ENCODE measurements at regions not wholly inside any gene's neighbourhood (a gene's known extent, or its start where the extent isn't known, plus 50 kb on each side); places are given as distances from the start of the nearest gene placed in this dataset.

- H3K9me3 Mint-ChIP-seq (ENCODE audit: low read depth) = peaks cover 3% of the 10 kb centered on the region
- DNase-seq (ENCODE audit: low spot score, unreplicated experiment) = no peak
- TF ChIP-seq, protein P1, sequence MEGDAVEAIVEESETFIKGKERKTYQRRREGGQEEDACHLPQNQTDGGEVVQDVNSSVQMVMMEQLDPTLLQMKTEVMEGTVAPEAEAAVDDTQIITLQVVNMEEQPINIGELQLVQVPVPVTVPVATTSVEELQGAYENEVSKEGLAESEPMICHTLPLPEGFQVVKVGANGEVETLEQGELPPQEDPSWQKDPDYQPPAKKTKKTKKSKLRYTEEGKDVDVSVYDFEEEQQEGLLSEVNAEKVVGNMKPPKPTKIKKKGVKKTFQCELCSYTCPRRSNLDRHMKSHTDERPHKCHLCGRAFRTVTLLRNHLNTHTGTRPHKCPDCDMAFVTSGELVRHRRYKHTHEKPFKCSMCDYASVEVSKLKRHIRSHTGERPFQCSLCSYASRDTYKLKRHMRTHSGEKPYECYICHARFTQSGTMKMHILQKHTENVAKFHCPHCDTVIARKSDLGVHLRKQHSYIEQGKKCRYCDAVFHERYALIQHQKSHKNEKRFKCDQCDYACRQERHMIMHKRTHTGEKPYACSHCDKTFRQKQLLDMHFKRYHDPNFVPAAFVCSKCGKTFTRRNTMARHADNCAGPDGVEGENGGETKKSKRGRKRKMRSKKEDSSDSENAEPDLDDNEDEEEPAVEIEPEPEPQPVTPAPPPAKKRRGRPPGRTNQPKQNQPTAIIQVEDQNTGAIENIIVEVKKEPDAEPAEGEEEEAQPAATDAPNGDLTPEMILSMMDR (IDR thresholded peaks at IDR 0.05; ENCODE audit: unreplicated experiment) = no peak
- peaks cover 1% of the 10 kb centered on the region for H3K4me1 Mint-ChIP-seq (ENCODE audit: low read depth)
- H3K27ac Mint-ChIP-seq = no peak overlapping the region
- no peaks in the 10 kb centered on the region for H3K27me3 Mint-ChIP-seq
- H3K36me3 Mint-ChIP-seq (ENCODE audit: insufficient read depth) = no peaks in the 10 kb centered on the region
- H3K4me3 Mint-ChIP-seq (ENCODE audit: low read depth) = no peak overlapping the region
Measured at GRCh38 chrX:43467608-43468234, 188.4 kb upstream of the MAOA start.

- no peak overlapping the region for H3K27ac Mint-ChIP-seq
- H3K4me3 Mint-ChIP-seq (ENCODE audit: low read depth) = no peak overlapping the region
- TF ChIP-seq, protein P1 (IDR thresholded peaks at IDR 0.05; ENCODE audit: unreplicated experiment) = no peak
Measured at GRCh38 chrX:43469391-43470054, 186.6 kb upstream of the MAOA start.

GRCh38 chrX:43474321-43474720 lies 181.8 kb upstream of the MAOA start:
- TF ChIP-seq, protein P1 (IDR thresholded peaks at IDR 0.05; ENCODE audit: unreplicated experiment) = no peak
- no peak overlapping the region for H3K4me3 Mint-ChIP-seq (ENCODE audit: low read depth)
- no peaks in the 10 kb centered on the region for H3K27me3 Mint-ChIP-seq
- peaks cover 3% of the 10 kb centered on the region for H3K9me3 Mint-ChIP-seq (ENCODE audit: low read depth)
- H3K4me1 Mint-ChIP-seq (ENCODE audit: low read depth) = no peaks in the 10 kb centered on the region
- no peaks in the 10 kb centered on the region for H3K36me3 Mint-ChIP-seq (ENCODE audit: insufficient read depth)
- no peak for DNase-seq (ENCODE audit: low spot score, unreplicated experiment)
- H3K27ac Mint-ChIP-seq = no peak overlapping the region

More at GRCh38 chrX:43469391-43470054, 186.6 kb upstream of the MAOA start:
- peaks cover 3% of the 10 kb centered on the region for H3K9me3 Mint-ChIP-seq (ENCODE audit: low read depth)
- no peak for DNase-seq (ENCODE audit: low spot score, unreplicated experiment)
- no peaks in the 10 kb centered on the region for H3K27me3 Mint-ChIP-seq
- no peaks in the 10 kb centered on the region for H3K36me3 Mint-ChIP-seq (ENCODE audit: insufficient read depth)
- peaks cover 1% of the 10 kb centered on the region for H3K4me1 Mint-ChIP-seq (ENCODE audit: low read depth)

- Mint-ChIP-seq H3K4me1 (ENCODE audit: low read depth) (no peaks in the 10 kb centered on the region), H3K4me3 (ENCODE audit: low read depth) (no peak overlapping the region), H3K27ac (no peak overlapping the region), H3K27me3 (peaks cover 3% of the 10 kb centered on the region), H3K9me3 (ENCODE audit: low read depth) (no peaks in the 10 kb centered on the region), H3K36me3 (ENCODE audit: insufficient read depth) (no peaks in the 10 kb centered on the region)
- DNase-seq (ENCODE audit: low spot score, unreplicated experiment) = no peak
- TF ChIP-seq, protein P1 (IDR thresholded peaks at IDR 0.05; ENCODE audit: unreplicated experiment) = no peak
Measured at GRCh38 chrX:43479070-43479469, 177.0 kb upstream of the MAOA start.

GRCh38 chrX:43479850-43480249 lies 176.2 kb upstream of the MAOA start:
- DNase-seq (ENCODE audit: low spot score, unreplicated experiment) = no peak
- Mint-ChIP-seq H3K36me3 (ENCODE audit: insufficient read depth) (no peaks in the 10 kb centered on the region), H3K4me1 (ENCODE audit: low read depth) (no peaks in the 10 kb centered on the region), H3K9me3 (ENCODE audit: low read depth) (no peaks in the 10 kb centered on the region), H3K4me3 (ENCODE audit: low read depth) (no peak overlapping the region), H3K27me3 (peaks cover 3% of the 10 kb centered on the region), H3K27ac (no peak overlapping the region)
- TF ChIP-seq, protein P1 (IDR thresholded peaks at IDR 0.05; ENCODE audit: unreplicated experiment) = no peak

Data from progenitor cell of endocrine pancreas (in vitro differentiated cells).